Body of pancreas (tissue), 4 donors: ENCODE measurements at regions not wholly inside any gene's neighbourhood (a gene's known extent, or its start where the extent isn't known, plus 50 kb on each side); places are given as distances from the start of the nearest gene placed in this dataset.

Source experiments
- CTCF ChIP-seq, 7 experiments: fragments of 450-650 bp in 4 of 7; fragments of 200-600 bp in 3 of 7; sonication (generic) in 3 of 7; IDR thresholded peaks; one replicate each; pipeline ENCODE4 v1.5.1; 2016 to 2019; ENCODE audit warnings: antibody characterized with exemption in 7 of 7
- POLR2A ChIP-seq, 3 donors: fragments of 450-650 bp; IDR thresholded peaks; one replicate each; pipeline ENCODE4 v1.6.1; 2016; ENCODE audit warnings: antibody characterized with exemption in 3 of 3, mild to moderate bottlenecking in 2 of 3

DNA sequence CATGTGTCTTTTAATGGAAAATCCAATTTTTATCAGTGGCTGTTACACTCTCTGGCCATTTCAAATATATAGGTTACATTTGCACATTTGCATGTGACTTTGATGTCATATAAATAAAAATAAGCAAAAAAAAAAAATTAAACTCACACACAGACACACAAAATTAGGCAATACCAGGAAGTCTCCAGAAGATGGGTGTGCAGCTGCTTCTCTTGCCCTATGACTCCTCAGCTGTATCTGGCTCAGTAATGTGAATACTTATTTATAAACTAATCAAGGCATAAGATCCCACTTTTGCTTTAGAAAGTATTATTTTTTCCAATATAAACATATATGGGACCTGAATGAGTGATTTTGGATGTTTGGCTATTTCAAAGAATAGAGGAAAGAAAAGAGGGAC, 461.1 kb downstream of the LRIG3 start:
- no peak for TF ChIP-seq CTCF (IDR thresholded peaks at IDR 0.05)
- TF ChIP-seq POLR2A (IDR thresholded peaks at IDR 0.05), result no peak
